ENCODE measurements at regions not wholly inside any gene's neighbourhood (a gene's known extent, or its start where the extent isn't known, plus 50 kb on each side); places are given as distances from the start of the nearest gene placed in this dataset.

DNA sequence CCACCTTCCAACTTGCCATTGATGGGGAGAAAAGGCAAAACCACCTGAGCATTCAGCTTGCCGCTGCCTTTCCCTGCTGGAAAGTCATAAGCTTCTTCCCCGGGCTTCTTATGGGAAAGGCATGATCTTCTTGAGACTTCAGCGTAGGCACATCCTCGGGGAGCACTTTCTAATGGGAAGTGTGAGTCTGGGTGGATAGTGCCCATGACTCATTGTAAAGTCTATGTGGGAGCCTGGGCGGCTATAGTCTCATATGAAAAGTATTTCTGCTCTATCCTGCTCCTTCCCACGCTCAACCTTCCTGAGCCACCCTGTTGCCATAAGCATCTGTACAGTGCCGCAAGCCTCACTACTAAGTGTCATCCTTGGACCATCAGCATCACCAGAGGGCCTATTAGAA is 309.9 kb upstream of the THBS1 start:
- intact Hi-C loops (cut with DNase I): no loop called here
- DNase-seq (ENCODE audit: low spot score): no peak

DNA sequence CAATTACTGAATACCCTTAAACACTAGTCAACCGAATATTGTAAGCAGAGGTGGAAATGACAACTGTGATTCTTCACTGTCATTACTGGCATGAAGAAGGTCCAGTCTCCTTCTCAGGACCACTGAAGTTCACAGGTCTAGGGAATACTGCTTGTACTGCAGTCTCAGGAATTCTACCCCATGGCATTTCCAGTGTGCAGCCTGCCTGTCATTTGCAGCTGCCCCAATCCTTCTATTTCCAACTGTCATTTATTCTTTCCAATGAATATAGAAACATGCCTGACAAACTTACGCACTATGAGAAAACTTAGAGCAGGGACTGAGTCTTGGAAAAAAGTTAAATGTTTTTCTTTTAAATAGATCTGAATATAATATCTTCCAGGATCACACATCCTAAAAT is 308.0 kb upstream of the THBS1 start:
- intact Hi-C loops (cut with DNase I): no loop called here
- no peak for DNase-seq (ENCODE audit: low spot score)

- no peak for DNase-seq (ENCODE audit: low spot score)
- intact Hi-C loops (cut with DNase I): no loop called here
Observed at GRCh38 chr15:39273717-39274411, 307.0 kb upstream of the THBS1 start.

DNA sequence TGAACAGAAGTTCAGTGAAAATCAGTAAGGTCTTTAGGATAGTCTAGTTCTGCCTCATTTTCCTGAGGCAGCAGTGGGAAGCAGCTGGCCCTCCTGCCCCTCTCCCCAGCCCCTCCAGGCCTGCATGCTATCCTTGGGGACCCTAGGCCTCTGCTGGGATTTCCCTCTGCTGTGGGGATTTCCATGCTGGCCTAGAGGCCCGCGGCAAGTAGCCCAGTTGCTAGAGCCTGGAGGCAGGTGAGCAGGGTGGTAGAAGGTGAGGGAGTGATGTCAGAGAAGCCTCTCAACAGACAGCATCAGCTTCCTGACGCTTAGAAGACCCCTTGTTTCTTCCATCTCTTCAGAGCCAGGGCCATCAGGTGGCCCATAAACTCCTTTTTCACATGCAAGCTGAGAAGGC is 305.8 kb upstream of the THBS1 start:
- intact Hi-C loops (cut with DNase I): no loop called here
- no peak for DNase-seq (ENCODE audit: low spot score)

- intact Hi-C loops (cut with DNase I): no loop called here
- DNase-seq (ENCODE audit: low spot score): no peak
Observed at GRCh38 chr15:39279311-39279710, 301.6 kb upstream of the THBS1 start.

DNA sequence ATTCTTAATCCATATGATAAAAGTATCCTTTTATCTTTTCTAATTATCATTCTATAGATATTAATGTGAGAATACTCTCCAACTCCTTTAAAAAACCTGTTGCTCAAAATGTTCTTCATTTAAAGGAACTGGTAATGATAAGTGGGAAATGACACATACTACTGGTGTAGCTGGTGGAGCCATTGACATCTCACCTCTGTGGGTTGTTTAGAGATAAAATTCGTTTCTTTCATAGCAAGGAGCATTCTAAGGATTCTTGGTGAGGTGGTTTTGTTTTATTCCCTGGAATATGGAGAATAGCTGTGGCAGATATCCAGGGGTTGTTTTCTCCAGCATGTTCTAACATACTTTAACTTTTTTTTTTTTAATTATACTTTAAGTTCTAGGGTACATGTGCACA is 299.8 kb upstream of the THBS1 start:
- intact Hi-C loops (cut with DNase I): no loop called here
- no peak for DNase-seq (ENCODE audit: low spot score)

DNA sequence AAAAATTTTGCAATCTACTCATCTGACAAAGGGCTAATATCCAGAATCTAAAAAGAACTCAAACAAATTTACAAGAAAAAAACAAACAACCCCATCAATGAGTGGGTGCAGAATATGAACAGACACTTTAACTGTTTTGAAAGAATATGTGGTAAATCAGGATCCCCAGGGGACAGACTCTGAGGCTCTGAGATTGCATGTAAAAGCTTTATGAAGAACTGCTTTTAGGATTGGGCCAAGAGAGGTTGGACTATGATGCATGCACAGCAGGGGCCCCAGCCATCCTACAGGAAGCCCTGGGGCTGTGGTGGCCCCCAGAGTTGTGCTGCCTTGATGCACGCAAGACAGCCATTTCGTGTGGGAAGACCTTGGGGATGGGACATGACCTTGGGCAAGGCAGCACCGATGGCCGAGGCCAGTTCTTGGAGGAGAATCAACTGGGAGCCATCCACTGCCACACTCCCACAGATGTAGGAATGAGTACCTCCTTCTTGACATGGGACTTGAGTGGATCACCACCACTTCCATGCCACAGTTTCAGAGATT is 298.1 kb upstream of the THBS1 start:
- intact Hi-C loops (cut with DNase I): no loop called here
- DNase-seq (ENCODE audit: low spot score): no peak

GRCh38 chr15:39283531-39283930 is 297.3 kb upstream of the THBS1 start:
- intact Hi-C loops (cut with DNase I): no loop called here
- no peak for DNase-seq (ENCODE audit: low spot score)

DNA sequence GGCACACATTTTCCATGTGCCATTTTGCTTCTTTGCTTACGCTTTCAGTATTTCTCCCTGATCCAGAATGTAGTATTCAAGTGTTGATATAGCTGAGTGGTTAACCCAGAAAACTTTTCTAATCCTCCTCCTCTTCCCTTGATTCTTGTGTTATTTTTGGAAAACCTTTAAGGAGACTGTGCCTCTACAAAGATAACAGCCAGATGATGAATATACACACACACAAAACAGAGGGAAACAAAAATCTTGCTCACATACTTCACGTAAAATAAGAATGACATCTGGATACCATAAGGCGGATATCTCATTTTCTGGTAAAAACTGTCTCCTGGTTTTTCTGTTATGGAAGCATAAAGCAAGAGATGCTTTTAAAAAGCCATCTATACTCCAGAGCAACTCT is 295.8 kb upstream of the THBS1 start:
- intact Hi-C loops (cut with DNase I): no loop called here
- DNase-seq (ENCODE audit: low spot score): no peak

DNA sequence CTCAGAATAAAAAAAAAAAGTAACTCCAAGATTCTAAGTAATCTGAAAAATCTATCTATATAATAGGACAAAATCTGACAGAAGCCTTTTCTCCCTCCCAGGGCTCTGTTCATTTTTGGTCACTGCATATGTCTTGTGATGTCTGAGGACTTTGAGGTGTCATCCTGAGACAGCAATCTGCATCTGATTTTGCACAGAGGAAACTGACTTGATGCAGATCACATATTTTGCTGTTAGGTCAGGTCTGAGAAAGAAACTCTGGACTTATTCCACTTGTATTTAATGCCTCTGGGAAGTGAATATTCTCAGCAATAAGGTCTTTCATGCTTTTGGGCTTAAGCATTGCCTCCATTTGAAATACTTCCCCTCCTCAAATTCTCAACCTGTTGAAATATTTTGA is 295.2 kb upstream of the THBS1 start:
- intact Hi-C loops (cut with DNase I): no loop called here
- no peak for DNase-seq (ENCODE audit: low spot score)

- intact Hi-C loops (cut with DNase I): no loop called here
- no peak for DNase-seq (ENCODE audit: low spot score)
Observed at GRCh38 chr15:39286706-39287105, 294.2 kb upstream of the THBS1 start.

GRCh38 chr15:39287322-39288195 is 293.3 kb upstream of the THBS1 start:
- DNase-seq (ENCODE audit: low spot score): no peak
- intact Hi-C loops (cut with DNase I): no loop called here

- intact Hi-C loops (cut with DNase I): no loop called here
- DNase-seq (ENCODE audit: low spot score): no peak
Observed at GRCh38 chr15:39290711-39291435, 290.0 kb upstream of the THBS1 start.

DNA sequence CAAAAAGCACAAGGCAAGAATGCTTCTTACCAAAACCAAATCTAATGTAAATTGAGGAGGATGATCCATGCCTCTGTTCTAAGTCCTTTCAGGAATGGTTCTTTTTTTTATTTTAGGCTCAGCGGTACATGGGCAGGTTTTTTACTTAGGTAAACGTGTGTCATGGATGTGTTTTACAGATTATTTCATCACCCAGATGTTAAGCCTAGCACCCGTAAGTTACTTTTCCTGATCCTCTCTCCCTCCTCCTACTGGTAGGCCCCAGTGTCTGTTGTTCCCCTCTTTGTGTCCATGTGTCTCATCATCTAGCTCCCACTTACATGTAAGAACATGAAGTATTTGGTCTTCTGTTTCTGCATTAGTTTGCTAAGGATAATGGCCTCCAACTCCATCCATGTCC is 289.2 kb upstream of the THBS1 start:
- no peak for DNase-seq (ENCODE audit: low spot score)
- intact Hi-C loops (cut with DNase I): loop anchor here in 1 of 2 donors (2.0 kb wide), 1 partner anchor 83 kb away; no protein-coding TSS in a partner anchor

GRCh38 chr15:39296955-39297354 is 283.9 kb upstream of the THBS1 start:
- intact Hi-C loops (cut with DNase I): no loop called here
- no peak for DNase-seq (ENCODE audit: low spot score)

- DNase-seq (ENCODE audit: low spot score): no peak
- intact Hi-C loops (cut with DNase I): no loop called here
Observed at GRCh38 chr15:39298271-39298962, 282.5 kb upstream of the THBS1 start.

DNA sequence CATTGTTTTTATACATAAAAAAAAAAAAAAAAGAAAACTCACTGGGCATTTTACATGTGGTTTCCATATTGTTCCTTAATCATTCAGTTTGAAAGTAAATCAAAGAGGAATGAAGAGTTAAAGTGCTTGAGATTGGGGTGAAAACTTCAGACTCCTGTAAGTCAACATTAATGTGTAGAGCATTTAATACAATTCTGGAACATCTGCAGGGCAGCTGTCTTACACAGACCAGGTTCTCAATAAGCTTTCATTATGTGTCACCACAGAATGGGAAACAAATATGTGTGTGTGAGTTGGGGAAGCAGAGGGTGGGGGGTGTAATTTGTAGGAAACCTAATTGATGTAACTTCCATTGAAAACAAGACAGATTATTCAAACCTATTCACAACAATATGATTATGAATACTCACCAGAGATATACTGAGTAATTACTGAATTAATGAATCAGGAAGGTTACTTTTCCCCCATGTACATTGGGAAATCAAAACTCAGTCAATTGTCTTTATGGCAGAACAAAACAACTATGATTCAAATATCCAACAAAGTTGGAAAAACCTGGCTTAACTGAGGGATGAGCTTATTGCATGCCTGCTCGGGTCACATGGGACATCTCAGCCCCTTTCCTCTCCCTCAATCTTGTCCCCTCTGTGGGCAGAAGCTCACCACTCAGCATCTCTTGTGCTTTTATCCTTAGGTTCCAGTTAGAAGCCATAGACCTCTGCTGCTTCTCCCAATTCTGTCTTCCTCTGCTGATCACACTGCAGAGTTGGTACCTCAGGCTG is 281.2 kb upstream of the THBS1 start:
- no peak for DNase-seq (ENCODE audit: low spot score)
- intact Hi-C loops (cut with DNase I): loop anchor here in 1 of 2 donors (10.0 kb wide), 1 partner anchor 125 kb away; no protein-coding TSS in a partner anchor

DNA sequence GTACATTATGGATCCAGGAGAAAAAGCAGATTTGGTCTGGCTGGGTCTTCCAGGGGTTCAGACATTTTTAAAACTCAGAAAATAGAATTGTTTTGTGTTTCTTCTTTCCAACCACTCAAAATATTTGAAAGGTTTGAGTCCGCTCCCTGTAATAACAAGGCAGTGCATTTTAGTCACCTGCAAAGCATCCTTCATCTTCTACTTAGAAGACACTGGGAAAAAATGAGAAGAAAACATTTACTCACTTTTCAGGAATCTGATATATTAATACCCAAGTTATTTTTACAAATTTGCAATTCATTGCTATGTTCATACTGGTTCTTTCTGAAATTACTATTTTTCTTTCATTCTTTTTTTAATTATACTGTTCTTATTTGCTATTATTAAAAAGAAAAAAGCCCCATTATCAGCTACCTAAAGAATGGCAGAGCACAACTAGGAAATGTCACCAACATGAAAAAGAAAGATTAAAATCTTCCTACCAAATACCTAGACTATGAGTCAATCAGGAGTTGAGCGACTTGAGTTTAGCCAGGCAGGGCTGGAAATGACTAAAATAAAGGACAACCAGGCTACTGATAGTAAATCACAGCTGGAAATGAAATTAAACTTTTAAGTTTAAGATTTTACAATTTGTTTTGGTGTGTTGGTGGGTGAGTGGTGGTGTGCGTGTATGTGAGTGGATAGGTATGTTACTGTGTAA is 280.3 kb upstream of the THBS1 start:
- no peak for DNase-seq (ENCODE audit: low spot score)
- intact Hi-C loops (cut with DNase I): loop anchor here in 1 of 2 donors (10.0 kb wide), 1 partner anchor 126 kb away; no protein-coding TSS in a partner anchor
